ENCODE measurements at regions not wholly inside any gene's neighbourhood (a gene's known extent, or its start where the extent isn't known, plus 50 kb on each side); places are given as distances from the start of the nearest gene placed in this dataset.

DNA sequence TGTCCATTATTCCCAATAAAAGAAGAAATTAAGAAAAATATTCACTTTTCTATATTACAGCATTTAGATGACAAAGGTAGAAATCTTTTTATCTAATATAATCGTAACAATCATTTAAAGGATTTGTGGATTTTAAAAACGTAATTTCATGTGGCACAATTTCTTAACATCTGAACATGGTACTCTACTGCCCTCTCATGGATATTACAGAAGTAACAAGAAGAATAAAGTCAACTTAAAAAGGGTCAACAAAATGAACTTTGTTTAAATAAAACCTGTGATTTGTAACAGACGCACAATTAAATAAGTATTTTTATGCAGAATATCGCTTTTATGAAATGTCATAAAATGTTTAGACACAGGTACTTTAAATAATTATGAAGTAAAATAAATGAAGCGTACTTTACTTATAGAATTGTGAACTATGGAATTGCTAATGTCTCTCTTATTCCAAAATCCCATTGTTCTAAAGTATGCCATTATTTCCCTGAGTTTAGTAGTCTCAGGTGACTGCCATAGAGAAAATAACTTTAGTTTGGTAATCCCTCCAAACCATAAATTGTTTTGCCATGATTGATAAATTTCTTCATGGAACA lies 366.8 kb upstream of the ZNF385D start:
- DNase-seq: no peak

DNA sequence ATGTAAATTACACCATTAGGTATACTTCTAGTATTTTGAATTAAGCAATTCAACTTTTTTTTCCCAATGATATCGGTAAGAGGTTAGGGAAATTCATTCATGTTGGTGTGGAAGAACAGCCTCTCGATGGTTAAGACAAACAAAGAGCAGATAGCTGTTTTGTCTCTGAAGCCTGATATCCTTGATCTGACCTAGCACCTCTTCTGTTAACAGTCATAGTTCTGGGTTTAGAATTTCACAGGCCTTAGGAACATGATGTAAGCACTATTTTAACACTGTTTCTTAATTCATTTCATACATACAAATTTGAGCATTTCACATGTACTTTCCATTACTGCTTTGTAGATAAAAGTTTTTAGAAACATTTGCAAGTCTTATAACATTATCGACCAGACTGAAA lies 367.5 kb upstream of the ZNF385D start:
- no peak for DNase-seq

DNA sequence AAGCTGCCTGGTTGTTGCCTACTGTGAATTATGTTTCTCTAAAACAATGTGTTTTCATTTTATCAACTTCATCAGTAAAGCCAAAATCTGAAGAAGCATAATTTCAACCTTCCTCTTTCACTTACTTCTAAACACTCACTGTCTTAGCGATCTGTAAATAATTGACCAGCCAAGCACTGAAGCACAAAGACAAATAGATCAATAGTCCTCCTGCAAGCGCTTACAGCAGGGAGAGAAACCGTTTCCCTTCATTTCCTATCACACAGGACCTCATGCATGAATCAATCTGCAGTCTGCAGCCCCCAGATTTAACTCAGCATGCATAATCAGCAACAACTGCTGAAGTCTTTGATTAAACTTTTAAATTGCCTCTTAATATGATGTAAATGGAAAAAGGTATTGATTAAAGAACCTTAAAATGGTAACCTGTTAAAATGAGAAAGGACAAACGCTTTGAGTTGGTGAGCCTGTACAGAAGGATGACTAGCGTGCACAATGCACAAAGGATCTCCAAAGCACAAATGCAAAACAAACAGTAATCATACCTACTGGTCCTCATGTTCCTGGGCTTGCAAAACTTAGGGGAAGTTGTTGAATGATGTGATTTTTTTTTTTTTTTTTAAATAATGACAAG lies 370.2 kb upstream of the ZNF385D start:
- no peak for DNase-seq

DNA sequence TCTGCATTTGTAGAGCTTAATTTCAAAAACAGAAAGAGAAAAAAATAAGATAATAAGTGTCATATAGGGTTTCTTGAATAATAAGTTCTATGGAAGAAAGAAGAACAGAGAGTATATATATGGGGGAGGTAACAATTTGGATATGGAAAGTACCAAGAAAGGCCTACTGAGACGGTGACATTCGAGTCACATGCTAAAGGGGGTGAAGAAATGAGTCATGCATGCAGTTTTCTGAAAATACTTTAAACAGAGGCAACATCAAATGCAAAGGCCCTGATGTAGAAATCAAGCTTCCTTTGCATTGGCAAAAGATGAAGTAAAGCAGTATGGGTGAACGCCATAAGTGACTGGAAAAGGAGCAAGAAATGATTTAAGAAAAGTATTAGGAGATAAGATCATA lies 371.6 kb upstream of the ZNF385D start:
- no peak for DNase-seq

DNA sequence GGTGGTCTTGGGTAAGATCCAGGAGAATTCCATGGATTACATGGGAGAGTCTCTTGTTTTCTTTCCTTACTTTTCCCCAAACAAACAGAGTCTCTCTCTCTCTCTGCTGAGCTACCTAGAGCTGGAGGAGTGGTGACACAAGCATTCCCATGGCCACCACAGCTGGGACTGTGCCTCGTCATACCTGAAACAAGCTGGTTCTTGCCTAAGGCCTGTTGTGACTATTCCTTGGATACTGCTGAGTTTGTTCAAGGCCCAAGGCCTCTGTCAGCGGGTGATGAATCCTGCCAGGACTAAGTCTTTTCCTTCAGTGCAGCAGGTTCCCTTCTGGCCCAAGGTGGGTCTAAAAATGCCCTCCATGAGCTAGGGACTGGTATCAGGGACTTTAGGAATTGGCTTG lies 378.1 kb upstream of the ZNF385D start:
- DNase-seq: no peak

DNA sequence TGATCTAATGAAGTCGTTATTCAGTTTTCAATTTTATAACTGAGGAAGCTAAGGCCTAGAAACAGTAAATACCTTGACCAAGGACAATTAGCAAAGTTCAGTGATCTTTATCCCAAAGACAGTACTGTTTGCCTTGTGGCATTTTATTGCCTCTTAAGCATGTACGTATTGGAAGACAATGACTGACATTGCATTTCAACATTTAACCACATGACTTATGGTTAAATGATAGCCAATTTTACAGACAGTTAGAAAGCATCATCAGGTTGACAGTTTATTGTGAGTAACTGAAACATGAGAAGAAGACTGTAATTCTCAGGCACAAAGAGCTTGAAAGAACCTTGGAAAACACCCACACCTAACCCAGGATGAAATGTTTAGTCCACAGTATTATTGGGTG lies 390.8 kb upstream of the ZNF385D start:
- no peak for DNase-seq

DNA sequence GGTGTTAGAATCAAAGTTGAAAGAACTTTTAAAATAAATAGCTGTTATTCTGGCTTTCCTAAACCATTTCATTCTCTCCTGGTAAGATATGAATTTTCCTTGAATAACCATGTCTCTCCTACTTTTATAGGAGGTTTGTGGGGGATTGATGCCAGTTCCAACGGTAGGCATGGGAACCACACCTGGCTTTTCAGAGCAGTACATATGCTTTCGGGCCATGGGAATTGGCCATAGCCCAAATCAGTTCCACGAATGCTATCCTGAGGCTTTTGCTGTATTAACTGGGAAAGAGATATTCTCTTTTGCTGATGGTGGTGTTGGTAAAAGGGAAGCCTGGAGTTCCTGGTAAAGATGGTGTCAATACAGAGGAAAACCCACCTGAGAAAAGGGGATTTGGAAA lies 396.2 kb upstream of the ZNF385D start:
- no peak for DNase-seq

DNA sequence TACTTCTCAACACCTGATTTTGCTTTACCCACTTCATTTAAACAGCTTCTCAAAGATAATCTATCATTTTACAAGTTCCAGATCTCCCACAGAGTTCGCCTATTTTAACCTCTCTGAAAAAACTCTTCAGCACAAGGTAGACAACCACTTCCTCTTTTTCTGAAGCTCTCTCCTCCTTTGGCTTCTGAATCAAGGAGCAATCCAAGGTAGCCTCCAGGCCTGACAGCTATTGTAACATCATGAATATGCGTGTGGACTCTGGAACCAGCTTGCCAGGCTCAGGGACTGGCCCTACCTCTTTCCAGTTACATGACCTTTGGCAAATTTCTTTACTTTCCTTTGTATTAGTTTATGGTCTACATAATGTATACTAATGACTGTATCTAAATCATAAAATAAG lies 405.9 kb upstream of the ZNF385D start:
- DNase-seq: no peak

DNA sequence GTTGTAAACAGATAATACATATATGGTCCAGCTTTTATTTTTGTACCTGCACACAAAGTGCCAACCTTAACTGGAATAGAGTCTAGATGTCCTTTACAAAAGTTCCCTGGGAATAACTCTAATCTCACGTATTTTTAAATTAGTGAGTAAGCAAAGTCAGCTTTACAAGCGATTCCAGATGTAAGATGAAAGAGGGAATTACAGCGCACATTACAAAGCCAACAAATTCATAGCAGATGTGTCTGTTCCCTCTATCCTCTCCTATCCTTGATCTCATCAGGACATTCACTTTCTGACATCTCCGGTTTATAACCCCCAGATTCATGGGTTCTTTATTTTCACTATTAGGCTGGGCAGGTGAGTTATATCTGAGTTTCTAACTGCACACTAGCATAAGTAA lies 406.8 kb upstream of the ZNF385D start:
- no peak for DNase-seq

DNA sequence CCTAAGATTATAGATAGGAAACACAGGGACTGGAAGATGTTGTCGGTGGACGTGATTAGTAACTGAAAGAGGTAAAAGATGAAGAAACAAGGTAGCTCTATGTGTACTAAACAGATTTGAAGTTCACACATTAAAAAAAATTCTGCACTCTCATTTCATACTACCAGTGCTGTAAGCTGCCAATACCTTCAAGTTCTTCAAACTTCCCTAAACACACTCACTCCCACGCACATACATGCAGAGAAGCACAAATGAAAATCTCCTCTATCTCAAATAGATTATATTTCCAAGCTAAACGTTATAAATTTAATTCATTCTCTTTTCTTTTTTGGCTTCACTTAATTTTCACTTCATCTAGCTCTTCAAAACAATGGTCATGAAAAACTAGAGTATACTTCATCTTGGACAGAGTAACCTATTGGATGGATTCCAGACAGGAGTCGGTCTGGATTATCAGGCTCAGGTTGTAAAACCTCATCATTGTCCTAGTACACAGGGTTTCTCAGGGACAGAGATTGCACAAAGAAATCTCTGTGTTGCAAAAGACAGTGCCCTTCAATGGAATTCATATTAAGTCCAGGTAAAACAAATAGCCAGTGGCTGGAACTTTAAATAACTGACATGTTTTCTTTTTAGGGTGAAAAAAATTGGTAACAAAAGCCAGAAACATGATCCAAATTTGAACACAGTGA lies 408.1 kb upstream of the ZNF385D start:
- DNase-seq: no peak

DNA sequence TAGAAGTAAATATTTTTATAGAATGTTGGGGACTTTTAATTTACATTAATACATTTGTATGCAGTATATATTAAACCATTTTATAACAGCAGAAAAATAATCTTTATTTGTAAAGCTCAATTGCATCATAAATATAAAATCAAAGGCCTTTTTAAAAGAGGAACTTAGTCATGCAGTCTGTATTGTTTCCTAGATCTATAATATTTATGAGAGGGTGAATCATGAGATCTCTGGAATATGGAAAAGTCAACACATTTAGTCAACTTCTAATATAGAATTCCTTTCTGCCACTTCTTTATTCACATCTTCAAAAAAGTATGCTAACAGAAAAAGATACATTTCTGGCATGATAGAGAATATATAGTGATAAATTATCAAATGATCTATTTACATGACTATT lies 410.3 kb upstream of the ZNF385D start:
- DNase-seq: no peak

DNA sequence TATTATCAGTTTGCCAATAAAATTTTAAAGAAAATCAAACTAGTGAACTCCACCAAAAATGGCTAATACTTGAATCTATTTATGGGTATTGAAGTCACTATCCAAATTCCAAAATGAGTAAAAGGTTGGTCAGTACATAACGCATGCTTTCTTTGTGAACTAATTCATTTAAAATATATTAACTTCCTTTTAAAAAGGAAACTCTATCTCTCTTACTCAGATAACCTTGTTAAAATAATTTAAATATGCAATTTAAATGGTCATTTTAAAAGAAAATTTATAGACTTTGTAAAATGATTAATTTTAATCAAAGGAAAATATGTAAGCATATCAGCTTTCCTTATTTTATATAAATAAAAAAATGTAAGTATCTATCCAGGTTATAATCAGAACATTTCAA lies 419.4 kb upstream of the ZNF385D start:
- no peak for DNase-seq

DNA sequence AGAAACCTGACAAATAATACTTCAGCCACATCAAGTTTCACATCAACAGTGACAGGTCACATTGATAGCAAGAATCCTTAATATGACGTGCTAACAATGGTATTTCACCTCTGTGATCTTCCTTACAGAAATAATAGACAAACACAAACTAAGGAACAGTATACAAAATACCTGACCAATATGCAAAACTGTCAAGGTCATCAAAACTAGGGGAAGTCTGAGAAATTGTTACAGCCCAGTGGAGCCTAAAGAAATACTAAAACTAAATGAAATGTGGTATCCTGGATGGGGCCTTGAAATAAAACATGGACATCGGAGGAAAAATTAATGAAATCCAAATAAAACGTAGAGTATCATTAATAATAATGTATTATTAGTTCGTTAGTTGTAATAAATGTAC lies 422.0 kb upstream of the ZNF385D start:
- DNase-seq: no peak

DNA sequence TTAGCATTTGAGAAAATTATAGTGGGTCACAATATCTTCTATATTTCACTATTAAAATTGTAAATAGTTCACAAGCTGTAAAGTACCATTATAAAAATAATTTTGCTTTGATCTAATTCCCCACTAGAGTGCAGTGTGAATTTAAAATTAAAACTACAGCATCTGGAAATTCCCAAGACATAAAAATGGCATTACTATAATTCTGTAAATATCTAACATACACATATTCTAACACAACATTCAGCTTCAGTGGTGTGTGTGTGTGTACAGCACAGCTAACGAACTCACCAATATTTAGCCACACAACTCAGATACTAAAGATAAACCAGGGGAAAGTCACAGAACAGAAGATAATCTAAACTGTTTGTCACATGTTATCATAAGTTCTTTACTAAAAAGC lies 424.9 kb upstream of the ZNF385D start:
- DNase-seq: no peak

DNA sequence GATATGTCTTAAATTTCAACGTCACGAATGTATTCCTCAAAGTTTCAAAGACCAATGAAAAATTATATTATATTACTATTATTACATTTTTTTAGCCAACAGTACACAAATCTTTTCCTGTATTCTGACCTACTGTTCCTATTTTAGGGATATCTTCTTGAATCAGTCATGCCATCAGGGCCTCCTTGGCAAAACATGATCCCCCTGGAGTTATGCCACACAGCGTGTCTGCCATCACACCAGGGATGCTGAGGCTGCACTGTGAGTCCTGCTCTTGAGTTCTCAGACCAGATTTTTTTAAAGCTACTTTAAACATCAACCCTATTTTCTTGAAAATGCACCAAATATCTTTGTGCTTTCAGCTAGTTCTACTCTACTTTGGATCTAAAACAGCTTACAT lies 425.9 kb upstream of the ZNF385D start:
- no peak for DNase-seq

DNA sequence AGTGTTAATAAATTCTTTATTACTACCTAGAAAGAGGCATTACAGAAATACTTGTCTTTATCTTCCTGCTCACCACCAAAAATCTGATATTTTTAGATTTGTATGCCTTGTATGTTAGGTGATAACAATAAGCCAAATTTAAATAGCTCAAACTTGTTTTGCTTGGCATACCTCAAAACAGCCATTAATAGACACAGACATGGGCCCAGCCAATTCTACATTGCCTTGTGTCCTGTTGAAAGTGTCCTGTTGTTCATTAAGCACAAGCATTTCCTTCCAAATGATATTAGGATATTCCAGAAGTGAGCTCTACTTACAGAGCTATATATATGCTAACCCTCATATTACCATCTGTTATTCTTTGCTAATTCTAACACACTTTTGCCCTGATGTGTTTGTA lies 438.6 kb upstream of the ZNF385D start:
- no peak for DNase-seq

DNA sequence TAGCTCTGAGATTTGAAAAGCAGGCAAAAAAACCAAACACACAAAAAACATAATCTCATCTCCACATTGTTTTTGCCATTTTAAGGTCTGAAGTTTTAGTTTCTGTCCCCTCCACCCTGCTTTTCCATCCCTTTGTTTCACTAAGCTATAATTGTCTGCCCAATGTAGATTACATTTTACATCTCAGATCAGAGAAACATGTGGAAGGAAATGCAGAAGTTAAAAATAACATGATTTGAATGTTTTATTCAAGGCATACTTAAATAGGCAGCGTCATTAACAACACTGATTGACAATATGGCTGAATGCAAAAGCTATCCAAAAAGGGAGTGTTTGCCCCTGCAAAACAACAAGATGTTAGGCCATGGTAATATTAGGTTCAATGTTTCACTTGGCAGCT lies 448.1 kb upstream of the ZNF385D start:
- DNase-seq: no peak

DNA sequence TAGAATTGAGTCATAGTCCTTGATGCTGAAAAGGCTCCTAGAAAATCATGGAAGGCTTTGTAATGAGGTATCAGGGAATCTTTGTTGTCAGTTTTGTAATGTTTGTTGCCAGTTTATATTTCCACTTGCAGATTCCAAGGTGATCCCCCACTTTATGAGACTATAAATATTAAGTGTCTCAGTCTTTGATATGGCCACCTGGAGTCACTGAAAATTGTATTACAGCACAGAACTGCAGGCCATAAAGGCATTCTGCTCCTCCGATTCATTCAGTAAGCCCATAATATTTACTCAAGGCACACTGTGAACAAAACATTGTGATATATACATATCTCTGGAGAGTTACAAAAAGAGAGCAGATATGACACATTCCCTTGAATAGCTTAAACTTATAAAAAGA lies 457.8 kb upstream of the ZNF385D start:
- no peak for DNase-seq

DNA sequence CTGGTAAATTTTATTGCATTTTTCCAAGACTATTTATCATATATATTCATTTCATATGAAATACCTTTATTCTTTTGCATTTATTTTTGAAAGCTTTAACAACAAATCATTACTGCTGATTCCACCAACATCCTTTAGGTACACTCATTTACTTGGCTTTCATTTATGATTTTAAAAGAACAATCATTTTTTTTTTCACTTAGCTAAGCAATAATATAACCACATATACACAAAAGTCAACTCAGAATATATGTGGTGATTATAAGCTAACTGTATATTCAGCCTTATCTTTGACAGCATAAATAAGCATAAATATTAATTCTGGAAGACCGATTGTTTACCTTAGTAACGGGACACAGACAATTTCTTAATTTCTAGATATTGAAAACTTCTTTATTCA lies 458.6 kb upstream of the ZNF385D start:
- no peak for DNase-seq

DNA sequence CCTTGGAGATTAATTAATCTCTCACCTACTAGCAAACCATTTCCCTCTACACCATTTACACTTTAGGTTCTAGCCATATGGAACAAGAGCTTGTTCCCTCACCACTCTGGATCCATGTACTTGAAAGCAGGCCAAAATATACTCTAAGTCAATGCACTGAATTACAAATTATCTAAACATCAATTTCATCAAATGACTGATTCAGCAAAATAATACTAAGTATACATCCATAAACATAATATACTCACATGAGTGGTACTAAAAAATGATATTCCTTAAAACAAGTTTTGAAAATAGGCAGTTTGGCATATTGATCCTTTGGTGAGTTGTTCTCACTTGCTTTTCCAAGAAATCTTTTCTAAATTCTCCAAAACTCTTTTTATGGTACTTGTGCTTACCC lies 459.7 kb upstream of the ZNF385D start:
- no peak for DNase-seq

DNA sequence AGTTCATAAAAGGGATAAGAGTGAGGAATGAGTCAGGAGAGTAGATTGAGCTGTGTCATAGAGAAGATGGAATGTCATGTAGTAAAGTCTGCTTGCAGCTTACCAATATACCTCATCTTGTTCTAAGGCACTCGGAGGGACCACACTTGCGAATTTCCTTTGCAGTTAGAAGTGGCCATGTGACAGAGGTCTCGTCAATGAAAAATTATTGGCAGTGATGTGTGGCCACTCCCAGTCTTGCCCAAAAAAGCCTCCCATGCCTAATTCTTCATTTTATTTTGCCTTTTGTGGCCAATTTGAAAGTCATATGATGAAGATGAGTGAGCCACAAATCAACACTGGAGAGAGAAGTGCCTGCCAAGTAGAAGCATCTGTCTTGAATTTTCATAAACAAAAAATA lies 465.6 kb upstream of the ZNF385D start:
- no peak for DNase-seq

DNA sequence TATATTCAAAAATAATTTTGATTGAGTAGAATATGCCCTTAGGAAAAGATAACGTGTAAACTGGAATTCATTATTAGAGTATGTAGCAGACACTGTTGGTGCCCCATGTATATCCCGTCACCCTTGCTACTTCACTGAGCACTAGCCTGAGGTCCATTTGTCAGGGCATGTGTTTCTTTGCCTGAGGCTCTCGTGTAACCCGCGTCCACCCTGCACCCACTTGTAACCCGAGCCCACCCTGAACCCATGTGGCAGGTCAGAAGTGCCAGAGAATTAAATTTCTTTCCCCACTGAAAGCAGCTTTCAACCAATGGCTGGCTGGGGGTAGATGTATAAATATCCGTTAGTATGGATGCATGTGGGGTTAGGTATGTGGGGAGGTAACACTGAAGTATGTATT lies 474.2 kb upstream of the ZNF385D start:
- DNase-seq: no peak

DNA sequence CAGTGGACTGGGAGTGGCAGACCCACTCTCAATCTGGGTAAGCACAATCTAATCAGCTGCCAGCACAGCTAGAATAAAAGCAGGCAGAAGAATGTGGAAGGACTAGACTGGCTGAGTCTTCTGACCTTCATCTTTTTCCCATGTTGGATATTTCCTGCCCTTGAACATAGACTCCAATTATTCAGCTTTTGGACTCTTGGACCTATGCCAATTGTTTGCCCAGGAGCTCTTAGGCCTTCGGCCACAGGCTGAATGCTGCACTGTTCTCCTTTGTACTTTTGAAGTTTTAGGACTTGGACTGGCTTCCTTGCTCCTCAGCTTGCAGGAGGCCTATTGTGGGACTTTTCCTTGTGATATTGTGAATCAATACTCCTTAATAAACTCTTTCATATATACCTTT lies 477.7 kb upstream of the ZNF385D start:
- DNase-seq: no peak

DNA sequence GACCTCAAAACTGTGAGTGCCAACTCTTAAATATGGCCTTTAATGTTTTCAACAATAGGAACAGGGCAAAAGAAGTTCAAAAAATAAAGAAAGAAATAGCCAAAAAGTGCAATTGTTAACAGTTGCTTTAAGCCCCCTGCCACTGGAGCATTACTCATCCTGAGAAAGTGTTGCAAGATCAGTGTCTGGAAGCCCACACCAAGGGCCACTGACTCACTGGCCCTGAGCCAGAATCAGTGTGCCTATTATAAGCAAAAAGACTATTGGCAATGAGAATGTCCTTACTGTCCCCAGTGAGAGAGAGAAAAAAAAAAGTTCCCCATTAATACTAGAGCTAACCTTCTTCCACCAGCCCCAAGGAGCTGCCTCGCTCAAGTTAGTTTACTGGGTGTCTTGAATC lies 480.1 kb upstream of the ZNF385D start:
- DNase-seq: no peak

Data from activated T-cell treated with anti-CD3 and anti-CD28 coated beads, Interleukin-2, amount 50 U/mL, for 1 hour (primary cell).